Ureter (tissue), 1 donor: ENCODE measurements at regions not wholly inside any gene's neighbourhood (a gene's known extent, or its start where the extent isn't known, plus 50 kb on each side); places are given as distances from the start of the nearest gene placed in this dataset.

Source experiments
- DNase-seq: peaks from one replicate; pipeline ENCODE4 v3.0.0-alpha.2; 2020; ENCODE audit warnings: low spot score
- donor health status: DM: yes; HTN: yes; CAD: no.

DNA sequence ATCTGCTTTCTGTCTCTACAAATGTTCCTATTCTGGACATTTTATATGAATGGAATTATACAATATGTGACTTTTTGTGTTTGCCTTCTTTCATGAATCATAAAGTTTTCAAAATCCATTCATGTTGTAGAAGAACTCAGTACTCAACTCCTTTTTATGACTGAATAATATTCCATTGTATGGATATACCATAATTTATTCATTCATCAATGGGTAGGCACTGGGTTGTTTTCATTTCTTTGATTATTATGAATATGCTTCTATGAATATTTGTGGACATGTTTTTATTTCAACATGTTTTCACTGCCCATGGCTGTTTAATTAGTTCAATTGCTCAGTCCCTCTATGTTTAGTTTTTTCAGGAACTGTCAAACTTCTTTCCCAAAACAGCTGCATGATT is 76.5 kb upstream of the GTSF1L start:
- no peak for DNase-seq

DNA sequence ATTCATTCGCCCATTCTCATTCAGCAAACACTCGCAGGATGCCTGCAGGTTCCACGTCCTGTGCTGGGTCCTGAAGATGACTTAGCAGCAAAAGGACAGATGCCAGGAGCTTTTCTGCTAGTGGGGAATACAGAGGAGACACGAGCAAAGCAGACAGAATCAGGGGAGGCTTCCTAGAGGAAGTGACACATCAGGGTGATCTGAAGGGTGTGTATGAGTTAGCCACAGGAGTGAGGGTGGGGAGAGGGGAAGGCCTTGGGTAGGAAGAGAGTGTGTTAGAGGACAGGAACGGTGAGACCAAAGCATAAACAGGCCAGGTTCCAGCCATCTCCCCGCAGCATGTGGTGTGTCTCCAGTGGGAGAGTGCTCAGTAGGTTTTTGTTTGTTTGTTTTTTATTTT is 73.4 kb upstream of the GTSF1L start:
- DNase-seq, result no peak

DNA sequence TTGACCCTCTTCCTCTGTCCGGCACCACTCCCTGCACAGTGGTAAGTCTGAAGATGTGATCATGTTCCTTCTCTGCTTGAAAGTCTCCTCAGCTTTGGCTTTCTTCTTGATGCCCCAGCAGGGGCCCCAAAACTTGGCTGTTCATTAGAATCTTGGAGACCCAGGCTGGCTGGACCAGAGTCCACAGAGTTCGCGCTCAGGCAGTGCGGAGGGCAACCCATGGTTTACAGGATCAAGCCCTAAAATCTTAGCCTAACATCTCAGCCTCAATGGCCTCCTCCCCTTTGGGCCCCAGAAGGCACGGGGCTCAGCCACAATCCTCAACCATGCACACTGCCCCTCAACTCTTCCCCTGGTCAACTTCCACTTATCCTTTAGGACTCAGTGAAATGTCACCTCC is 72.9 kb upstream of the GTSF1L start:
- DNase-seq, result no peak

DNA sequence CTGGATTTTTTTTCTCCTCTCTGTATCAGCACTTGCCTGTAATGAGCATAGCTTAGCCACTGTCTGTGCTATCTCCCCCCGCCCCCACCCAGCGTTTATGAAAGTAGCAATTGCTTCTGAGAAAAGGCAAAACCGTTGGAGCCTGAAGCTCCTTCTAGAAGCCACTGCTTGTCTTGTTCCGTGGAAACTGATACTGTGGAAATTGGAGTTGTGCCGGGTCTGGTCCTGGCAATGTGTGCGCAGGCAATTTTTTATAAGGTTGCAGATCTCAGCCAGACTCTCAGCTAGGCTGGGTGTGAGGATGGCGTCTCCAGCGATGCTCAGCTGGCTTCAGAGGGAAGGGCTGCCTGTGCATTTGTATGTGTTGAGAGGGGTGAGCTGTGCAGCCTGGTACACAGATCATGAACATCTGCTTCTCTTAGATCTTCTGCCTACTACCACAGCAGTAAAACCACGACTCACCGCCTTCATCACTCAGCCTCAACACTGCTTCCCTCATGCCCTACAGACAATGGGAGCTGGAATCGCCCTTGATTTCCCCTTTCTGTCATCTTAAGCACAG is 72.4 kb upstream of the GTSF1L start:
- no peak for DNase-seq

DNA sequence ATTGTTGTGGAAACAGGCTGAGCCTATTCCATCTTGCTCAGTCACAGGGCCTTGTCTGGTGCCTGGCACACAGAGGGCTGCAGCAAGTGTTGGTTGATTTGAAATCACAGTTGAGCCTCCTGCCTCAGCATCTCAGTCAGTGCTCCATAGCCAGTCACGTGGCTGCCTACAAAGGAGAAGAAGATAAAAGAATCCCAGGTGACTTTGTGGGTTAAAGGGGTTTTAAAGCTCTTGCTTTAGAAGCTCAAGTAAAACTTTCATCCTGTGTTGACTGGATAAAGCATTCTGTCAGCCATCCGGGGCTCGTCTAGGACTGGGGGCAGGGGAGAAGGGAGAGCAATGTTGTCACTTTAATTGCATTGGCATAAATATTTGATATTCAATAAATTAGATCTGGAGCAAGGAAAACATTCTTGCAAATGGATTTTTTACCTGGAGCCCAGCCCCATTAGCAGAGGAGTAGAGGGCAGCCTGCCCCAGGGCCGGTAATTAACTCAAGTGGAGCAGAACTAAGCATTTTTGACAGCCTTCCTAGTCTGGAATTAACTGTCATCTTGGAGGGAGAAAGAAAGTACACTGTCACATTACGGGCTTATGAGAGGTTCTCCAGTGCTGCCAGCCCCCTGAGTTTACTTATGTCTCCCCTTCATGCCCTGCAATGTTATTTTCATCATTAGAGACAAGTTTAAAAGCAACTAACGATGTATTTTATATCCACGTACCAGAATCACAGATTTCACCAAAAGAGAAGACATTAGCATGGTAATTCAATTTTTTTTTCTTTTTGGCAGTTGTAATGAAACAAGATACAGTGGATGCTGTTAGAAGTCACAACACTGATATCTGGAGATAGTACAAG is 71.7 kb upstream of the GTSF1L start:
- no peak for DNase-seq

DNA sequence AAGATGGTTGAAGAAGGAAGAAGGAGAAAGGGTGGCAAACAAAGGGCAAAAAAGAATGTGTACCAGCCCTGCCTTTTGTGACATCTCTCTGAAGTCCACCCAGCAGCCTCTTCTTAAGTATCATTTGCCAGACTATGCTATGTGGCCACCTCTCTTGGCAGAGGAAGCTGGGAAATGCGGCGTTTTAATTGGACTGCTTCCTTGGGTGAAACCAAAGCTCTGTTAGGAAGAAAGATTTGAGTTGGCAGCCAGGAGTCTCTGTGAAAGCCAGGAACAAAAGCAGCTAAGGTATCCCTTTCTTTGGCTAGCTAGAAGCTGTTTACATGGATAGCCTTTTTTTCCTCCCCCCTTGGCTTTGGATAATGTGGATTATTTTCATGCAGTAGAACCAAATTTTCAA is 67.5 kb upstream of the GTSF1L start:
- DNase-seq, result no peak

DNA sequence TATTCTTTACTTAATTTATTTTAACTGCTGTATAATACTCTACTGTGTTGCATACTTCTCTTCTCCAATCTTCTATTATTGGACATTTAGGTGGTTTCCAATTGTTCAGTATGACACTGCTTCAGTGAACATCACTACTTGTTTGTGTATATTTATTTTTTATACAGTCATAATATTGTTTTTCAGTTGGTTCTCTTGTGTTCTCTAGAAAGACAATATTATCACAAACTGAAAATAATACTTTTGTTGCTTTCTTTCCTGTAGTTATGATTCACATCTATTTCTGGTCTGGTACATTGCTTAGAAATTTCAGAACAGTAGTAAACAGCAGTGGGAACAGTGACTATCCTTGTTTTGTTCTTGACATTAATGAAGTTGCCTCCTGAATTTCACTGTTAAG is 62.8 kb upstream of the GTSF1L start:
- DNase-seq, result no peak

DNA sequence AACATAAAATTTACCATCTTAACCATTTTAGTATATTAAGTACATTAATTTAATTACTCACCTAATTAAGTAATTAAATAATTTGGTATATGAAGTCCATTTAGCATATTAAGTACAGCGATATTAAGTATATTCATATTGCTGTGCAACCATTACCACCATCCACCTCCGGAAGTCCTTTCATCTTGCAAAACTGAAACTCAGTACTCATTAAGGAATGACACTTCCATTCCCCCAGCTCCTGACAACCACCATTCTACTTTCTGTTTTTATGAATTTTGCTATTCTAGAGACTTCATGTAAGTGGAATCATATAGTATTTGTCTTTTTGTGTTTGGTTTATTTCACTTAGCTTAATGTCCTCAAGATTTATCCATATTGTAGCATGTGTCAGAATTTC is 61.1 kb upstream of the GTSF1L start:
- no peak for DNase-seq

DNA sequence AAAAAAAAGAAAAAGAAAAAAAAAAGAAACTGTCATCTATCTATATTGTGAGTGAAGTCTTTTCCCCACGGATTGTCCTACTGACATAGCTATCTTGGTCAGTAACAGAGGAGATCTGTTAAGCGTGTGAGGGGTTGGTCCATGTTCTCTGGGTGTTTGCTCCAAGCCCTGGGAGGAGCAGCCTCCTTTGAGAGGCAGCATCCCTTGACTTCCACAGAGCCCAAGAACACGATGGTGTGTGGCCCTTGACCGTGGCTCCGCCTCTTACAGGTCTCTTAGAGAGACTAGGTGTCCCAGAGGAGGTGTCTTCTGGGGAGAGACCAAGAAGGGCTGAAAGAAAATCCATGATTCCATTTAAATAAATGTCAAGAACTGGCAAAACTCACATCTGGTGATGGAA is 60.1 kb upstream of the GTSF1L start:
- no peak for DNase-seq

DNA sequence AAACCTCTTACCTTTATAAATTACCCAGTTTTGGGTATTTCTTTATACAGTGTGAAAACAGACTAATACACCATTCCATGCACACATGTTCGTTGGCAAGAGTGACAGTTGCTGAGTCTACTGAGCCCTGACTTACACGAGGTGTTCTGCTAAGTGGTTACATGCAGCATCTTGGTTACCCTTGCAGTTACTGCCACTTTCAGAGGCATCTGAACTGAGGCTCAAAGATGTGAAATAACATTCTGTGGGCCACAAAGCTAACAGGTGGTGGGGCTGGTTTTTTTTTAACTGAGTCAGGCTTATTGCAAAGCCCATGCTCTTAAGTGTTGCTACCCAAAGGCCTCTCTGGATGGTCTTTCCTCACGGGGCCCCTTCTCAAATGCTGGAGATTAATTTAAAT is 54.4 kb upstream of the GTSF1L start:
- DNase-seq, result no peak

DNA sequence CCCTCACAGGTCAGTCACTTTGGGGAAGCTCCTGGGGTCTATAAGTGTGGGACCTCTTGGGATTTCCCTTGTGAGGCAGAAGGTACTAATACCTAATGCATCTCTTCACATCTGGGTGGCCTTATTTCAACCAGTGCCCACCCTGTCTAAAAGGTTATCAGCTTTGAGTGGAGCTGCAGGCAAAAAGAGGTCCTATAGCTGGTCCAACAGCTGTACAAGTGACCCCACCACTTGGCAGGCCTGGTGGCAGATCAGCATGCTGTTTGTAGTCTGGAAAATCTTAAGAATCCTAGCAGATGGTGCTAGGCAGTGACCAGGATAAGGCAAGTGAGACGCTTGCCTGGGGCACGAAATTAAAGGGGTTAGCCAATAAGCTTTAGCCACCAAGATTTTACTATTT is 51.6 kb upstream of the GTSF1L start:
- no peak for DNase-seq

DNA sequence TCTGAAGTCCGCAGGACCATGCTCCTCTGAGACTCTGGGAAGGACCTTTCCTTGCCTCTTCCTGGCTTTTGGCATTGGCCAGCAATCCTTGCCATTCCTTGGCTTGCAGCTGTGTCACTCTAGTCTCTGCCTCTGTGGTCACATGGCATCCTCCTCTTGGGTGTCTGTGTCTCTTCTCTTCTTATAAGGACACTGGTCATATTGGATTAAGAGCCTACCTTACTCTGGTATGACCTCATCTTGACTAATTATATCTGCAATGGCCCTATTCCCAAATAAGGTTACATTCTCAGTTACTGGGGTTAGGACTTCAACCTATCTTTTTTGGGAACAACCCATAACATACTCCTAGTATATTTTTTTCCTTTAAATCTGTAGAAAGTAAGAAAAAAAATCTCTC is 49.9 kb upstream of the GTSF1L start:
- DNase-seq, result no peak
